ENCODE measurements at regions not wholly inside any gene's neighbourhood (a gene's known extent, or its start where the extent isn't known, plus 50 kb on each side); places are given as distances from the start of the nearest gene placed in this dataset.

DNA sequence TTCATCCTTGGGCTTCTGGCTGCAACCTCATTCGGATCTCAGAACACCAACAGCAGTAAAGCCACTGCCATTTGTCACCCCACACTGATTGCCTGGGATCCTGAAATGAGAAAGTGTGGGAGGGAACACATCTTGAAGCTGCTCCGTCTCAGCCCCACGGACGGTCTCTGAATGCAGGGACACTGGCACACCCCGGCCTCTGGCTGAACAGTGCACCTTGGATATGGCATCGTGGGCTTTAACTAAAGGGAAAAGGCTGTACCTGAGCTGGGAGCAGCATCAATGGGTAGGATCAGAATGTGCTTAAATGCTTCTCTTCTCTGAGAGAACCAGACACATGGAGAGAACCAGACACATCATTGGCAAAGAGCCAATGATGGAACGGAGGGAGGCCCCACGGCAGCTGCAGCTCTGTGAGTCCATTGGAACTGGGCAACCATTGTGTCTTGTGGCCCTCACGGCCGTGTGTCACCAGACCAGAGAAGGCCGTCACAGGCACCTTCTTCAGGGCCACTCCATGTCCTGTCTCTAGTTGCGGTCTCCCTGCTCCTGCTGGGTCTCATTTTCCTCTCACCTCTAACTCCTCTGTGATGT lies 193.4 kb upstream of the MYT1L start (continued):
- no peak for TF ChIP-seq ELF1 (IDR thresholded peaks at IDR 0.05; ENCODE audit: borderline replicate concordance, low read depth)
- TF ChIP-seq, protein P1, sequence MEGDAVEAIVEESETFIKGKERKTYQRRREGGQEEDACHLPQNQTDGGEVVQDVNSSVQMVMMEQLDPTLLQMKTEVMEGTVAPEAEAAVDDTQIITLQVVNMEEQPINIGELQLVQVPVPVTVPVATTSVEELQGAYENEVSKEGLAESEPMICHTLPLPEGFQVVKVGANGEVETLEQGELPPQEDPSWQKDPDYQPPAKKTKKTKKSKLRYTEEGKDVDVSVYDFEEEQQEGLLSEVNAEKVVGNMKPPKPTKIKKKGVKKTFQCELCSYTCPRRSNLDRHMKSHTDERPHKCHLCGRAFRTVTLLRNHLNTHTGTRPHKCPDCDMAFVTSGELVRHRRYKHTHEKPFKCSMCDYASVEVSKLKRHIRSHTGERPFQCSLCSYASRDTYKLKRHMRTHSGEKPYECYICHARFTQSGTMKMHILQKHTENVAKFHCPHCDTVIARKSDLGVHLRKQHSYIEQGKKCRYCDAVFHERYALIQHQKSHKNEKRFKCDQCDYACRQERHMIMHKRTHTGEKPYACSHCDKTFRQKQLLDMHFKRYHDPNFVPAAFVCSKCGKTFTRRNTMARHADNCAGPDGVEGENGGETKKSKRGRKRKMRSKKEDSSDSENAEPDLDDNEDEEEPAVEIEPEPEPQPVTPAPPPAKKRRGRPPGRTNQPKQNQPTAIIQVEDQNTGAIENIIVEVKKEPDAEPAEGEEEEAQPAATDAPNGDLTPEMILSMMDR (IDR thresholded peaks at IDR 0.05 in 2 of 3, conservative IDR thresholded peaks at IDR 0.05 in 1 of 3; ENCODE audit: borderline replicate concordance in 1 of 3, insufficient read depth in 1 of 3, low read depth in 2 of 3, low read length in 2 of 3), result no peak

- CTCF ChIA-PET, result no interaction called here
- Histone ChIP-seq H4K20me1 (ENCODE audit: insufficient read depth) (no peaks in the 10 kb centered on the region), H3K9me3 (ENCODE audit: control insufficient read depth in 1 of 2, insufficient read depth in 1 of 2, low read depth in 1 of 2, low read length in 2 of 2) (no peaks in the 10 kb centered on the region), H3K27me3 (ENCODE audit: insufficient read depth, low read length) (no peaks in the 10 kb centered on the region), H3K9ac (ENCODE audit: low read length) (no peak overlapping the region), H3K9me2 (ENCODE audit: insufficient read depth) (no peaks in the 10 kb centered on the region), H3K79me2 (ENCODE audit: insufficient read depth, low read length) (no peaks in the 10 kb centered on the region), H3K4me3 (replicated peaks in 1 of 2; ENCODE audit: low read depth in 1 of 2, low read length in 2 of 2) (no peak overlapping the region), H3K27ac (ENCODE audit: low read depth, low read length) (no peak overlapping the region), H3K36me3 (ENCODE audit: control insufficient read depth in 1 of 2, insufficient read depth in 2 of 2, low read length in 2 of 2) (no peaks in the 10 kb centered on the region), H2AFZ (ENCODE audit: low read depth, low read length, poor library complexity, severe bottlenecking) (no peak overlapping the region), H3K4me2 (ENCODE audit: low read length) (no peak overlapping the region), H3K4me1 (ENCODE audit: control insufficient read depth in 1 of 2, insufficient read depth in 2 of 2, low read length in 2 of 2) (no peaks in the 10 kb centered on the region)
- no TSS peak for BruUV-seq (replicated peaks)
- no peak for ATAC-seq
- DNase-seq (ENCODE audit: low read depth, low spot score), result no peak
- POLR2A ChIA-PET, result no interaction called here
- intact Hi-C loops (cut with micrococcal nuclease), result no loop called here
- RAD21 ChIA-PET (ENCODE audit: low non-redundant PET in 1 of 2, low total read pairs in 2 of 2, uncharacterized antibody in 2 of 2, unreplicated experiment in 2 of 2), result no interaction called here
- TF ChIP-seq MAX (IDR thresholded peaks at IDR 0.05), result no peak
- no peak for TF ChIP-seq EZH2 (IDR thresholded peaks at IDR 0.05)
- TF ChIP-seq POLR2AphosphoS5 (IDR thresholded peaks at IDR 0.05; ENCODE audit: low read depth, low read length), result no peak
- no peak for TF ChIP-seq SIN3A (IDR thresholded peaks at IDR 0.05; ENCODE audit: low read depth)
- TF ChIP-seq SRF (IDR thresholded peaks at IDR 0.05; ENCODE audit: low read depth), result no peak
- TF ChIP-seq SP1 (IDR thresholded peaks at IDR 0.05; ENCODE audit: low read depth), result no peak
- no peak for TF ChIP-seq ELF1 (IDR thresholded peaks at IDR 0.05; ENCODE audit: borderline replicate concordance, low read depth)
- TF ChIP-seq, protein P2, sequence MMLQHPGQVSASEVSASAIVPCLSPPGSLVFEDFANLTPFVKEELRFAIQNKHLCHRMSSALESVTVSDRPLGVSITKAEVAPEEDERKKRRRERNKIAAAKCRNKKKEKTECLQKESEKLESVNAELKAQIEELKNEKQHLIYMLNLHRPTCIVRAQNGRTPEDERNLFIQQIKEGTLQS (IDR thresholded peaks at IDR 0.05), result no peak
- no peak for TF ChIP-seq ZFX (IDR thresholded peaks at IDR 0.05)
- no peak for TF ChIP-seq ZBTB33 (IDR thresholded peaks at IDR 0.05; ENCODE audit: extremely low read depth, insufficient replicate concordance, low read length)
- no peak for TF ChIP-seq EGR1 (IDR thresholded peaks at IDR 0.05; ENCODE audit: low read depth)
- TF ChIP-seq JUND (IDR thresholded peaks at IDR 0.05), result no peak
- TF ChIP-seq ZNF274 (IDR thresholded peaks at IDR 0.05; ENCODE audit: low read depth, low read length), result no peak
- TF ChIP-seq EZH2phosphoT487 (IDR thresholded peaks at IDR 0.05; ENCODE audit: borderline replicate concordance), result no peak
- no peak for TF ChIP-seq TCF7L2 (IDR thresholded peaks at IDR 0.05; ENCODE audit: borderline replicate concordance, extremely low read depth, insufficient read depth, insufficient read length)
These were observed 192.6 kb upstream of the MYT1L start for GRCh38 chr2:2523461-2524347.

All from HCT116 (cell line).